HEK293T (cell line): ENCODE measurements at regions not wholly inside any gene's neighbourhood (a gene's known extent, or its start where the extent isn't known, plus 50 kb on each side); places are given as distances from the start of the nearest gene placed in this dataset.

Experiments
- ELF4 ChIP-seq: fragments of 450-650 bp; IDR thresholded peaks from 2 replicates; pipeline ENCODE4 v1.6.1; 2017; ENCODE audit warnings: antibody characterized with exemption
- FOXA1 ChIP-seq: fragments of 450-650 bp; IDR thresholded peaks from 2 replicates; pipeline ENCODE4 v1.6.1; 2016; ENCODE audit warnings: mild to moderate bottlenecking
- FOXK2 ChIP-seq: fragments of 450-650 bp; IDR thresholded peaks from 2 replicates; pipeline ENCODE4 v1.6.1; 2016; ENCODE audit warnings: mild to moderate bottlenecking
- FOXM1 ChIP-seq: fragments of 450-650 bp; IDR thresholded peaks from 2 replicates; pipeline ENCODE4 v1.6.1; 2017; ENCODE audit warnings: mild to moderate bottlenecking, borderline replicate concordance
- HDGF ChIP-seq: fragments of 450-650 bp; IDR thresholded peaks from 2 replicates; pipeline ENCODE4 v1.6.1; 2017; ENCODE audit warnings: antibody characterized with exemption, borderline replicate concordance
- L3MBTL2 ChIP-seq: fragments of 450-650 bp; conservative IDR thresholded peaks from 2 replicates; pipeline ENCODE4 v1.6.1; 2016; ENCODE audit warnings: mild to moderate bottlenecking
- LEF1 ChIP-seq: fragments of 450-650 bp; IDR thresholded peaks from 2 replicates; pipeline ENCODE4 v1.6.1; 2017; ENCODE audit warnings: mild to moderate bottlenecking, borderline replicate concordance
- NFRKB ChIP-seq: fragments of 450-650 bp; IDR thresholded peaks from 2 replicates; pipeline ENCODE4 v1.6.1; 2016; ENCODE audit warnings: mild to moderate bottlenecking, moderate library complexity
- SP1 ChIP-seq: fragments of 450-650 bp; IDR thresholded peaks from 2 replicates; pipeline ENCODE4 v1.6.1; 2017
- SUZ12 ChIP-seq: fragments of 450-650 bp; IDR thresholded peaks from 2 replicates; pipeline ENCODE4 v1.6.1; 2016; ENCODE audit warnings: mild to moderate bottlenecking
- ZNF384 ChIP-seq: fragments of 450-650 bp; IDR thresholded peaks from 2 replicates; pipeline ENCODE4 v1.6.1; 2016

DNA sequence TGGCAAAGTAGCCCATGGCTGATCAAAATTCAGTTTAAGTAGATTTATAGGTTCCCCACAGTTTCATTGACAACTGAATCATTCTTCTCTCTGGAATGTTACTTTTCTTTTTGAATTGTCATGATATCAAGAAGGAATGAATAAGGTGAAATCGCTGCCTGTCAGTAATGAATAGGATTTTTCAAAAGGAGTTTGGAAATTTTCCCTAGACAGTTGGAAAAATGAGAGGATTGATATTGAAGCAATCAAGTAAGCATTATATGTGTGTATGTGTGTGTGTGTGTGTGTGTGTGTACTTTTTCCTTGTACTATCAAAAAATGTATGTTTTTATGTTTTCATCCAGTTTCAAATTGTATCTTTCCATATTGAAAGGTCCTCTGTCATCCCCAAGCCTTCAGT is 479.5 kb downstream of the MRPL39 start:
- TF ChIP-seq FOXA1 (no peak), SUZ12 (no peak), FOXM1 (no peak), LEF1 (no peak), ZNF384 (no peak), ELF4 (no peak), SP1 (no peak), NFRKB (no peak), HDGF (no peak), FOXK2 (no peak), L3MBTL2 (no peak)
